ENCODE measurements at regions not wholly inside any gene's neighbourhood (a gene's known extent, or its start where the extent isn't known, plus 50 kb on each side); places are given as distances from the start of the nearest gene placed in this dataset.

DNA sequence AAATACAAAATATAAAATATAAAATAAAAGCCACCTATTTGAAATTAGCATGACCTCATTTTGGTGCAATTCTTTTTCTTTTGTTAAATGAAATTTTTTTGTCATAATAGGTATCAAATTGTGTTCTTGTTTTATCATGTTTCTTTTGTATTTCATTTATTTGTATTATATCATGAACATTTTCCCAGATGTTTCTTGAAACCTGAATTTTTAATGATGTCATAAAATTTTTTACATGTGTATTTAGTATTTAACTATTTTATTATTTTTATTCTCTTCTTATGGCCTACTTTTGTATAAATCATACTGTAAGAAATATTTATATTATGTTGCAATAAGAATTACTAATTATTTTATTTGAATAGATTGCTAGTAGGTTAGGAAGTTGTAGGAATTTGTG, 361.7 kb downstream of the TMEM161B start:
- Histone ChIP-seq H3K27ac (ENCODE audit: low read length) (no peak overlapping the region), H3K4me3 (ENCODE audit: low read depth in 2 of 2, low read length in 2 of 2) (no peak overlapping the region), H3K36me3 (ENCODE audit: control insufficient read depth, insufficient read depth, low read length) (no peaks in the 10 kb centered on the region), H3K4me1 (ENCODE audit: control insufficient read depth, insufficient read depth, low read length) (no peaks in the 10 kb centered on the region), H3K27me3 (ENCODE audit: control insufficient read depth, insufficient read depth, low read length) (no peaks in the 10 kb centered on the region), H3K9me3 (ENCODE audit: control insufficient read depth, insufficient read depth, low read depth, low read length) (no peaks in the 10 kb centered on the region)
- CTCF ChIA-PET: no interaction called here
- BruUV-seq (replicated peaks): no TSS peak
- intact Hi-C loops (cut with micrococcal nuclease; ENCODE audit: unreplicated experiment) (no loop called here), in situ Hi-C loops (cut with HindIII; ENCODE audit: low pct_unique_long_range_greater_than_20kb, low sequenced_read_pairs) (no loop called here)
- no peak for TF ChIP-seq POLR2AphosphoS5 (IDR thresholded peaks at IDR 0.05; ENCODE audit: low read depth, low read length)
- TF ChIP-seq SIN3A (IDR thresholded peaks at IDR 0.05; ENCODE audit: borderline replicate concordance, insufficient read depth, low read depth, low read length): no peak
- TF ChIP-seq, protein P1, sequence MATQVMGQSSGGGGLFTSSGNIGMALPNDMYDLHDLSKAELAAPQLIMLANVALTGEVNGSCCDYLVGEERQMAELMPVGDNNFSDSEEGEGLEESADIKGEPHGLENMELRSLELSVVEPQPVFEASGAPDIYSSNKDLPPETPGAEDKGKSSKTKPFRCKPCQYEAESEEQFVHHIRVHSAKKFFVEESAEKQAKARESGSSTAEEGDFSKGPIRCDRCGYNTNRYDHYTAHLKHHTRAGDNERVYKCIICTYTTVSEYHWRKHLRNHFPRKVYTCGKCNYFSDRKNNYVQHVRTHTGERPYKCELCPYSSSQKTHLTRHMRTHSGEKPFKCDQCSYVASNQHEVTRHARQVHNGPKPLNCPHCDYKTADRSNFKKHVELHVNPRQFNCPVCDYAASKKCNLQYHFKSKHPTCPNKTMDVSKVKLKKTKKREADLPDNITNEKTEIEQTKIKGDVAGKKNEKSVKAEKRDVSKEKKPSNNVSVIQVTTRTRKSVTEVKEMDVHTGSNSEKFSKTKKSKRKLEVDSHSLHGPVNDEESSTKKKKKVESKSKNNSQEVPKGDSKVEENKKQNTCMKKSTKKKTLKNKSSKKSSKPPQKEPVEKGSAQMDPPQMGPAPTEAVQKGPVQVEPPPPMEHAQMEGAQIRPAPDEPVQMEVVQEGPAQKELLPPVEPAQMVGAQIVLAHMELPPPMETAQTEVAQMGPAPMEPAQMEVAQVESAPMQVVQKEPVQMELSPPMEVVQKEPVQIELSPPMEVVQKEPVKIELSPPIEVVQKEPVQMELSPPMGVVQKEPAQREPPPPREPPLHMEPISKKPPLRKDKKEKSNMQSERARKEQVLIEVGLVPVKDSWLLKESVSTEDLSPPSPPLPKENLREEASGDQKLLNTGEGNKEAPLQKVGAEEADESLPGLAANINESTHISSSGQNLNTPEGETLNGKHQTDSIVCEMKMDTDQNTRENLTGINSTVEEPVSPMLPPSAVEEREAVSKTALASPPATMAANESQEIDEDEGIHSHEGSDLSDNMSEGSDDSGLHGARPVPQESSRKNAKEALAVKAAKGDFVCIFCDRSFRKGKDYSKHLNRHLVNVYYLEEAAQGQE (IDR thresholded peaks at IDR 0.05; ENCODE audit: insufficient read depth in 1 of 2, low read depth in 2 of 2, low read length in 1 of 2): no peak
- TF ChIP-seq CTCF (IDR thresholded peaks at IDR 0.05): no peak
- no peak for TF ChIP-seq TCF7L2 (IDR thresholded peaks at IDR 0.05; ENCODE audit: low read depth, low read length)
- POLR2A ChIA-PET: no interaction called here
- ATAC-seq: no peak
- no peak for DNase-seq (ENCODE audit: low read depth, low spot score)

GRCh38 chr5:87900419-87900818, 368.2 kb downstream of the TMEM161B start:
- ATAC-seq: no peak
- Histone ChIP-seq H3K9me3 (ENCODE audit: control insufficient read depth, insufficient read depth, low read depth, low read length) (no peaks in the 10 kb centered on the region), H3K36me3 (ENCODE audit: control insufficient read depth, insufficient read depth, low read length) (no peaks in the 10 kb centered on the region), H3K27me3 (ENCODE audit: control insufficient read depth, insufficient read depth, low read length) (no peaks in the 10 kb centered on the region), H3K4me3 (ENCODE audit: low read depth in 2 of 2, low read length in 2 of 2) (no peak overlapping the region), H3K4me1 (ENCODE audit: control insufficient read depth, insufficient read depth, low read length) (no peaks in the 10 kb centered on the region), H3K27ac (ENCODE audit: low read length) (no peak overlapping the region)
- TF ChIP-seq SIN3A (IDR thresholded peaks at IDR 0.05; ENCODE audit: borderline replicate concordance, insufficient read depth, low read depth, low read length) (no peak), TCF7L2 (IDR thresholded peaks at IDR 0.05; ENCODE audit: low read depth, low read length) (no peak)
- TF ChIP-seq, protein P1 (IDR thresholded peaks at IDR 0.05; ENCODE audit: insufficient read depth in 1 of 2, low read depth in 2 of 2, low read length in 1 of 2): no peak
- no peak for DNase-seq (ENCODE audit: low read depth, low spot score)
- POLR2A ChIA-PET: no interaction called here
- intact Hi-C loops (cut with micrococcal nuclease; ENCODE audit: unreplicated experiment): no loop called here
- in situ Hi-C loops (cut with HindIII; ENCODE audit: low pct_unique_long_range_greater_than_20kb, low sequenced_read_pairs): no loop called here
- BruUV-seq (replicated peaks): no TSS peak
- CTCF ChIA-PET: no interaction called here

Measured in Panc1 (cell line).